ENCODE measurements at regions not wholly inside any gene's neighbourhood (a gene's known extent, or its start where the extent isn't known, plus 50 kb on each side); places are given as distances from the start of the nearest gene placed in this dataset.

DNA sequence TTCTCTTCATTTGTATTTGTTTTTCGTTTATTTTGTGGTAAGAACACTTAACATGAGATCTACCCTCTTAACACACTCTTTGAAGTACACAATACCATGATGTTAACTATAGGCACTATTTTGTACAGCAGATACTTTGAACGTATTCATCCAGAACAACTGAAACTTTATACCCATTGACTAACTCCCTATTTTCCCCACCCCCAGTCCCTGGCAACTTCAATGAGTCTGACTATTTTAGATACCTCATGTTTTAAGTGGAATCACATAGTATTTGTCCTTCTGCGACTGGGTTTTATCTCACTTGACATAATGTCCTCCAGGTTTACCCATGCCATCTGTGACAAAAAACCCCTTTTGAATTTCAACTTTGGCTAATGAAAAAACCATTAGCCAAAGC, 356.3 kb upstream of the CDH20 start:
- TF ChIP-seq ZNF696 (CRISPR knock-in tag; conservative IDR thresholded peaks at IDR 0.05) (no peak), POLR2AphosphoS5 (IDR thresholded peaks at IDR 0.05; ENCODE audit: control insufficient read depth, insufficient read depth, low read depth, low read length) (no peak), CBFB (CRISPR knock-in tag; IDR thresholded peaks at IDR 0.05) (no peak), NCOA1 (IDR thresholded peaks at IDR 0.05; ENCODE audit: low read depth) (no peak), SPI1 (IDR thresholded peaks at IDR 0.05; ENCODE audit: borderline replicate concordance, low read depth, low read length) (no peak)
- TF ChIP-seq, protein P1, sequence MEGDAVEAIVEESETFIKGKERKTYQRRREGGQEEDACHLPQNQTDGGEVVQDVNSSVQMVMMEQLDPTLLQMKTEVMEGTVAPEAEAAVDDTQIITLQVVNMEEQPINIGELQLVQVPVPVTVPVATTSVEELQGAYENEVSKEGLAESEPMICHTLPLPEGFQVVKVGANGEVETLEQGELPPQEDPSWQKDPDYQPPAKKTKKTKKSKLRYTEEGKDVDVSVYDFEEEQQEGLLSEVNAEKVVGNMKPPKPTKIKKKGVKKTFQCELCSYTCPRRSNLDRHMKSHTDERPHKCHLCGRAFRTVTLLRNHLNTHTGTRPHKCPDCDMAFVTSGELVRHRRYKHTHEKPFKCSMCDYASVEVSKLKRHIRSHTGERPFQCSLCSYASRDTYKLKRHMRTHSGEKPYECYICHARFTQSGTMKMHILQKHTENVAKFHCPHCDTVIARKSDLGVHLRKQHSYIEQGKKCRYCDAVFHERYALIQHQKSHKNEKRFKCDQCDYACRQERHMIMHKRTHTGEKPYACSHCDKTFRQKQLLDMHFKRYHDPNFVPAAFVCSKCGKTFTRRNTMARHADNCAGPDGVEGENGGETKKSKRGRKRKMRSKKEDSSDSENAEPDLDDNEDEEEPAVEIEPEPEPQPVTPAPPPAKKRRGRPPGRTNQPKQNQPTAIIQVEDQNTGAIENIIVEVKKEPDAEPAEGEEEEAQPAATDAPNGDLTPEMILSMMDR (IDR thresholded peaks at IDR 0.05 in 2 of 3, conservative IDR thresholded peaks at IDR 0.05 in 1 of 3; ENCODE audit: insufficient read depth in 2 of 3, low read depth in 1 of 3, low read length in 3 of 3): no peak
- TF ChIP-seq, protein P2, sequence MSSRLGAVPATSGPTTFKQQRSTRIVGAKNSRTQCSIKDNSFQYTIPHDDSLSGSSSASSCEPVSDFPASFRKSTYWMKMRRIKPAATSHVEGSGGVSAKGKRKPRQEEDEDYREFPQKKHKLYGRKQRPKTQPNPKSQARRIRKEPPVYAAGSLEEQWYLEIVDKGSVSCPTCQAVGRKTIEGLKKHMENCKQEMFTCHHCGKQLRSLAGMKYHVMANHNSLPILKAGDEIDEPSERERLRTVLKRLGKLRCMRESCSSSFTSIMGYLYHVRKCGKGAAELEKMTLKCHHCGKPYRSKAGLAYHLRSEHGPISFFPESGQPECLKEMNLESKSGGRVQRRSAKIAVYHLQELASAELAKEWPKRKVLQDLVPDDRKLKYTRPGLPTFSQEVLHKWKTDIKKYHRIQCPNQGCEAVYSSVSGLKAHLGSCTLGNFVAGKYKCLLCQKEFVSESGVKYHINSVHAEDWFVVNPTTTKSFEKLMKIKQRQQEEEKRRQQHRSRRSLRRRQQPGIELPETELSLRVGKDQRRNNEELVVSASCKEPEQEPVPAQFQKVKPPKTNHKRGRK (tag; IDR thresholded peaks at IDR 0.05): no peak
